ENCODE measurements at regions not wholly inside any gene's neighbourhood (a gene's known extent, or its start where the extent isn't known, plus 50 kb on each side); places are given as distances from the start of the nearest gene placed in this dataset.

GRCh38 chr15:62270216-62270921 is 105.3 kb upstream of the C2CD4B start:
- TF ChIP-seq CTCF (IDR thresholded peaks at IDR 0.05) = no peak
- TF ChIP-seq POLR2A (IDR thresholded peaks at IDR 0.05) = no peak
